NOMO-1 (cell line): ENCODE measurements at regions not wholly inside any gene's neighbourhood (a gene's known extent, or its start where the extent isn't known, plus 50 kb on each side); places are given as distances from the start of the nearest gene placed in this dataset.
"Not testable (repeated sequence)": the region's sequence is repeated elsewhere in the genome, so short reads cannot be mapped to it uniquely, and the experiment has no call there.

Experiments used
- DNase-seq, 2 experiments: peaks; one replicate each; lab custom pipeline; 2025; ENCODE audit not compliant: unreplicated experiment in 2 of 2; lab: John Stamatoyannopoulos, UW

DNA sequence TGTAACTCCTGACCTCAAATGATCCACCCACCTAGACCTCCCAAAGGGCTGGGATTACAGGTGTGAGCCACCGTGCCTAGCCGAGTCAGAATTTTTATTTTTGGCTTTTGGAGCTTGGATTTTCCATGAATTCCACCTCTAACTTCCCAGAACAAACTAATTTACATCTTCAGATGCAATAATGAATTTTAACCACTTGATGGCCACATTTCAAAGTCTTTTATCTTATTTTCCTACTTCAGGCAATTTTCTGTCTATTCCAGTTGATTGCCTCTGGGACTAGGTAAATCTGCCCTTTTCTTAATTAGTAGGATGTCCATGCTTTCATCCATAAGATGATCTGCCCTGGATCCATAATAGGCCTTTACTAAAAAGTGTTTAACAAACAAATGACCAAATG is 156.4 kb upstream of the ANKFN1 start:
- no peak for DNase-seq

GRCh38 chr17:56000411-56000810 is 152.9 kb upstream of the ANKFN1 start:
- DNase-seq = no peak

DNA sequence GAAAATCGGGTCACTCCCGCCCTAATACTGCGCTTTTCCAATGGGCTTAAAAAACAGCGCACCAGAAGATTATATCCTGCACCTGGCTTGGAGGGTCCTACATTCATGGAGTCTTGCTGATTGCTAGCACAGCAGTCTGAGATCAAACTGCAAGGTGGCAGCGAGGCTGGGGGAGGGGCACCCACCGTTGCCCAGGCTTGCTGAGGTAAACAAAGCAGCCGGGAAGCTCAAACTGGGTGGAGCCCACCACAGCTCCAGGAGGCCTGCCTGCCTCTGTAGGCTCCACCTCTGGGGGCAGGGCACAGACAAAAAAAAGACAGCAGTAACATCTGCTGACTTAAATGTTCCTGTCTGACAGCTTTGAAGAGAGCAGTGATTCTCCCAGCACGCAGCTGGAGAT is 150.6 kb upstream of the ANKFN1 start:
- DNase-seq = not testable (repeated sequence)

- DNase-seq = peak in 1 of 2 experiments; percentile 35
Measured at GRCh38 chr17:56009795-56010651, 143.3 kb upstream of the ANKFN1 start.

DNA sequence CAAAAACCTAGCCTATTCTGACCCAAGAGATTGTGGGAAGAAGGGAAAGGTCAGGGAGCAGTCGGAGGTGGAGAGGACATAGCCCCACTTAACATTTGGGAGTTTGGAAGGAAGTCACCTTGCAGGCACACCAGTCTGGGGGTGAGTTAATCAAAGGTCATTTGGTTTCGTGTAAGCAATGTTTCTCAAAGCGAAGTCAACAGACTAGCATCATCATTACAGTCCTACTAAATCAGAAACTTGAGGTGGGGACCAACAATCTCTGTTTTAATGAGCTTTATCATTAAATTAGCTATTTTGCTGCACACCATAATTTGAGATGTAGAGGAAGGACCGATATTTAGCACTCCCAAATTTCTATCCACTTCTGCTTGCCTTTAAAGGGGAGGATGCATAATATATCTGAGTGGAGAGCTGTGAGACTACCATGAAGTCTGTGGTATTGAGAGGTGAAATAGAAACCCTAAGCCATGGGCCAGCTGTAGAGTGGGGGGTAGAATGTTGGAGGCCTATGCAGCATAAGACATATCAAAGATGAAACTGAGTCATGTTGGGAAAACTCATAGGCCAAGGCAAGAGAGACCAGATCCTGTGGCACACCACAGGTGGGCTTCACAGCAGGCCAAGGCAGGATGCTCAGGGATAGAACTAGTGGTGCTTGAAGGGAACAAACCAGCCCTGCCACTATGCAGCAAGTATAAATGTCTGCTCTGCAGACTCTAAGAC is 141.7 kb upstream of the ANKFN1 start:
- no peak for DNase-seq

- DNase-seq = no peak
Measured at GRCh38 chr17:56018211-56018610, 135.1 kb upstream of the ANKFN1 start.

DNA sequence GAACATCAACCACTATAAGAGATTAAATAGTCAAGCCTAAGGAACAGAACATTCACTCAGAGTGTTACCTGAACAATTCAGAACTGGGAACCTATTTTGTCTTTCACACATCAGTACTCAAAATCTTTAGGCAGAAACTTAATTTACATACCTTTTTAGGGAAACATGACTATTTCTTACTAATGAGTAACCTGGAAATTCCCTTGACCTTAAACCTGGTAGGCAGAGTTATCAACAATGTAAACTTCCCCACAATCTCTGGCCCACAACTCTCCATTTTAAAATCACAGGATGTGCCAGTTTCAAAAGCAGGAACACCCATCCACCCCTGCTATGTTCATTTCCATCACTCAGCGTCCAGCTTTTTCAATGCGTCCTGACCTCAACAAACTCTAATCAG is 132.9 kb upstream of the ANKFN1 start:
- no peak for DNase-seq

- no peak for DNase-seq
Measured at GRCh38 chr17:56021681-56022190, 131.5 kb upstream of the ANKFN1 start.

GRCh38 chr17:56023851-56024250 is 129.4 kb upstream of the ANKFN1 start:
- DNase-seq = no peak

GRCh38 chr17:56026915-56027314 is 126.4 kb upstream of the ANKFN1 start:
- DNase-seq = peak in 1 of 2 experiments; percentile 23

GRCh38 chr17:56028837-56029236 is 124.4 kb upstream of the ANKFN1 start:
- DNase-seq = no peak

- DNase-seq = no peak
Measured at GRCh38 chr17:56030009-56030624, 123.2 kb upstream of the ANKFN1 start.

GRCh38 chr17:56031636-56032035 is 121.6 kb upstream of the ANKFN1 start:
- peak; percentile 52 to 81 for DNase-seq

DNA sequence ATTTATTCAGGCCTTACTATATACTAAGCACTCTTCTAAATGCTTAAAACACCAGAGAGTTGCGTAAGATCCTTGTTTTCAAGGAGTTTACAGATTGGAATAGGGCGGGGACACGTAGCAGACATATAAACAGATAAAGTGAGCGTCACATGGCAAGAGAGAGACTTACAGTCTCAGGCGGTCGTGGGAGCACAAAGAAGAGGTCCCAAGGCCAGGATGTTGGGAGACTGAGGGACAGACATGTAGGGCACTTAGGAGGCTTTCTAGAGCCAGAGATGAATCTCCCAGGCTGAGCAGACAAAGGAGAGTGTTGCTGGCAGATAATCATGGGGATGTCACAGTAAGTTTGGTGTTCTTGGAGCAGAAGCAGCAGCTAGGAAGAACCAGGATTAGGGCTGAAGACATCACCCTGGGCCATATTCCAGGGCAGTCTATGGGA is 119.1 kb upstream of the ANKFN1 start:
- peak in 1 of 2 experiments; percentile 0 for DNase-seq

GRCh38 chr17:56038131-56038530 is 115.1 kb upstream of the ANKFN1 start:
- DNase-seq = no peak

DNA sequence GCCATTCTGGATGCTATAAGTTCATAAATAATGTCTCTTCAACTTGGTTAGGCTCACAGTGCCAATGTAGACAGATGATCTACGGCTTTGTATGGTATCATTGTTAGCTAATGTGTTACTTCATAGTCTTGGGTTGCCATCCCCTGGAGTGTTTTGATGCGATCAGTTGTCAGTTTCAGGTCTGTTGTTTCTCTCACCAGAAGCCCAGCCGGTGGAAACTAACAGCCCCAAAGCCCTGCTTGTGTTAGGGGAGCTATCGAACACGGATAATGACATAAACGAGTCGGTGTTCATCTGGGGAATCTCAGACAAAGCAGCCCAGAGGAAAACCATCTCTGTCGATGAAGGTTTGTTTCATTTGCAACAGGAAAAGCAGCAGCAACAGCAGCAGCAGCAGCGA is 107.4 kb upstream of the ANKFN1 start:
- DNase-seq = no peak

- no peak for DNase-seq
Measured at GRCh38 chr17:56047331-56047730, 105.9 kb upstream of the ANKFN1 start.

DNA sequence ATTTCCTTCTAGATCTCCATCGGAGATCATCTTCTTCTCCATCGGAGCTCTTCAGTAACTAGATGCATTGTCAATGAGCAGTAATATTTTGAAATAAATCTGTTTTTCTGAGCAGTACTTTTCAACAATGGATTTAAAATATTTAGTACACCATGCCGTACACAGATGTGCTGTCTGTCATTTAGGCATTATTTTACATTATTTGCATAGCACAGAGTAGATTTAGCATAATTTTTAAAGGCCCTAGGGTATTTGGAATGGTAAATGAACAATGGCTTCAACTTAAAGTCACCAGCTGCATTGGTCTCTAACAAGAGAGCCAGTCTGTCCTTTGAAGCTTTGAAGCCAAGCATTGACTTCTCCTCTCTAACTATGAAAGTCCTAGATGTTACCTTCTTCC is 95.4 kb upstream of the ANKFN1 start:
- DNase-seq = no peak

DNA sequence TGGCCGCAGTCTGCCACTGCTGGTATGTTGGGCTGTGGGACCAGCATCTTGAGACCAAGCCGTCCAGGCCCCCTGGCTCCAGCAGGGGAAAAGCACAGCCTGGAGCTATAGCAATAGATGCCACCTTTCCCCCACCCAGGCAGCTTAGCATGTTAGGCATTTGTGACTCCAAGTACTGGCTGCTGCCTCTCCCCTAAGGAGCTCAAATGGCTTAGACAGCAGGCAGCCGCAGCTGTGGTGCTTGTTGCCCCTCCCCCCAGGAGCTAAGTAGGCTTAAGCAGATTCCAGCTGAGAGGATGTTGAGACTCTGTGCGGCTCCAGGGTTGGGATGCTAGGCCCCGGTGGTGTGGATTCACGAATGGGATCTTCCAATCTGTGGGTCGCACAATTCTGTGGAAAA is 88.8 kb upstream of the ANKFN1 start:
- DNase-seq = no peak

DNA sequence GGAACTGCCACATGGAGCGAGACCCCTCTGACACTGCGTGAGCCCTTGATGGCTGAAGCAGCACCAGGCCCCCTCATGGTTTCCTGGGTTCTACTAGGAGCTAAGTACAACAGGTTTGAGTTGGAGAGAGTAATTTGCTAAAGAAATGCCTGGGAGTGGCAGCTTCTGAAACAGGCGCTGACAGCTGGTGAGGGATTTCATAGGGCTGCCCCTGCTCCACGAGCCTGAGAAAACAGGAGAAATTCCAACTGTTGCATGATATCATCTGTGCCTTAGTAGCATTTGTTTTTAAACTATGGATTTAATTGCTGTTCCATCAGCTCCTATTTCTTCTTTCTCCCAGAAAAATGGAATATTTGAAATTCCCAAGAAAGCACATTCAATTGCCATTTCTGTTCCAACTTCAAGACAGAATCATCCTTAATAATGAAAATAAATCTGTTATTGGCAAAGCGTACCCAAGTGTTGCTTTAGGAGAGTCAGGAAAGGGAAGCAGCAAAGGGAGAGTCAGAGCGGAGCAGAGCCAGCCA is 78.8 kb upstream of the ANKFN1 start:
- no peak for DNase-seq

GRCh38 chr17:56076980-56077379 is 76.3 kb upstream of the ANKFN1 start:
- DNase-seq = no peak
